ENCODE measurements at regions not wholly inside any gene's neighbourhood (a gene's known extent, or its start where the extent isn't known, plus 50 kb on each side); places are given as distances from the start of the nearest gene placed in this dataset.

DNA sequence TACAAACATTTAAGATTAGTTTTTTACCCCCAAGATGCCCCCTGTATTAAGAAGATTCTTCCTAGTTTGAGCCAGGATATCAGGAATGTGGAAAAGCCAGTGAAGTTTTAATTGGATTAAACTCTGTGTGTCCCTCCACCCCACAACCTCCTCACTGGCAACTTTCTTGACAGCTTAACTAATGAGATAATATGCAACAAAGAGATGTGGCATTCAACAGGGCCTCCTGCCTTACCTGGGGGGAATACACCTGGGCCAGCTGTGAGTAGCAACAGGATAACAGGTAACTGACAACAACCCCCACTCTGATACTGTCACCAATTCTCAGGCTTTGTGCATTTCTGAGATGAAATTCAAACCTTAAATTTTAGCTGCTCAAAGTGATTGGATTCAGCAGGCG, 512.3 kb downstream of the TFAP2B start:
- H3K9me3 Mint-ChIP-seq = no peaks in the 10 kb centered on the region; the same call in 2 of the 3 replicates
- H3F3A ChIP-seq (replicated peaks; ENCODE audit: low read depth) = no peaks in the 10 kb centered on the region
- no peak overlapping the region for H3K27ac Mint-ChIP-seq
- H3K36me3 ChIP-seq (ENCODE audit: insufficient read depth) = no peaks in the 10 kb centered on the region
- H3K4me2 ChIP-seq = no peak overlapping the region
- ATAC-seq (no peak; the same call in 1 of the 3 replicates), DNase-seq (ENCODE audit: low spot score) (no peak)
- no peaks in the 10 kb centered on the region for H3K36me3 Mint-ChIP-seq (ENCODE audit: low read depth)
- no peaks in the 10 kb centered on the region for H3K79me2 ChIP-seq (replicated peaks; ENCODE audit: insufficient read depth)
- no peaks in the 10 kb centered on the region for H3K27me3 ChIP-seq (ENCODE audit: insufficient read depth)
- no peaks in the 10 kb centered on the region; the same call in 1 of the 2 replicates for H3K9me2 ChIP-seq (ENCODE audit: insufficient read depth)
- H3K4me1 ChIP-seq (ENCODE audit: insufficient read depth) = no peaks in the 10 kb centered on the region
- no peak for TF ChIP-seq CTCF (conservative IDR thresholded peaks at IDR 0.05; ENCODE audit: low read depth in 2 of 2)
- TF ChIP-seq EZH2phosphoT487 (IDR thresholded peaks at IDR 0.05; ENCODE audit: unreplicated experiment) = no peak
- TF ChIP-seq, protein P1, sequence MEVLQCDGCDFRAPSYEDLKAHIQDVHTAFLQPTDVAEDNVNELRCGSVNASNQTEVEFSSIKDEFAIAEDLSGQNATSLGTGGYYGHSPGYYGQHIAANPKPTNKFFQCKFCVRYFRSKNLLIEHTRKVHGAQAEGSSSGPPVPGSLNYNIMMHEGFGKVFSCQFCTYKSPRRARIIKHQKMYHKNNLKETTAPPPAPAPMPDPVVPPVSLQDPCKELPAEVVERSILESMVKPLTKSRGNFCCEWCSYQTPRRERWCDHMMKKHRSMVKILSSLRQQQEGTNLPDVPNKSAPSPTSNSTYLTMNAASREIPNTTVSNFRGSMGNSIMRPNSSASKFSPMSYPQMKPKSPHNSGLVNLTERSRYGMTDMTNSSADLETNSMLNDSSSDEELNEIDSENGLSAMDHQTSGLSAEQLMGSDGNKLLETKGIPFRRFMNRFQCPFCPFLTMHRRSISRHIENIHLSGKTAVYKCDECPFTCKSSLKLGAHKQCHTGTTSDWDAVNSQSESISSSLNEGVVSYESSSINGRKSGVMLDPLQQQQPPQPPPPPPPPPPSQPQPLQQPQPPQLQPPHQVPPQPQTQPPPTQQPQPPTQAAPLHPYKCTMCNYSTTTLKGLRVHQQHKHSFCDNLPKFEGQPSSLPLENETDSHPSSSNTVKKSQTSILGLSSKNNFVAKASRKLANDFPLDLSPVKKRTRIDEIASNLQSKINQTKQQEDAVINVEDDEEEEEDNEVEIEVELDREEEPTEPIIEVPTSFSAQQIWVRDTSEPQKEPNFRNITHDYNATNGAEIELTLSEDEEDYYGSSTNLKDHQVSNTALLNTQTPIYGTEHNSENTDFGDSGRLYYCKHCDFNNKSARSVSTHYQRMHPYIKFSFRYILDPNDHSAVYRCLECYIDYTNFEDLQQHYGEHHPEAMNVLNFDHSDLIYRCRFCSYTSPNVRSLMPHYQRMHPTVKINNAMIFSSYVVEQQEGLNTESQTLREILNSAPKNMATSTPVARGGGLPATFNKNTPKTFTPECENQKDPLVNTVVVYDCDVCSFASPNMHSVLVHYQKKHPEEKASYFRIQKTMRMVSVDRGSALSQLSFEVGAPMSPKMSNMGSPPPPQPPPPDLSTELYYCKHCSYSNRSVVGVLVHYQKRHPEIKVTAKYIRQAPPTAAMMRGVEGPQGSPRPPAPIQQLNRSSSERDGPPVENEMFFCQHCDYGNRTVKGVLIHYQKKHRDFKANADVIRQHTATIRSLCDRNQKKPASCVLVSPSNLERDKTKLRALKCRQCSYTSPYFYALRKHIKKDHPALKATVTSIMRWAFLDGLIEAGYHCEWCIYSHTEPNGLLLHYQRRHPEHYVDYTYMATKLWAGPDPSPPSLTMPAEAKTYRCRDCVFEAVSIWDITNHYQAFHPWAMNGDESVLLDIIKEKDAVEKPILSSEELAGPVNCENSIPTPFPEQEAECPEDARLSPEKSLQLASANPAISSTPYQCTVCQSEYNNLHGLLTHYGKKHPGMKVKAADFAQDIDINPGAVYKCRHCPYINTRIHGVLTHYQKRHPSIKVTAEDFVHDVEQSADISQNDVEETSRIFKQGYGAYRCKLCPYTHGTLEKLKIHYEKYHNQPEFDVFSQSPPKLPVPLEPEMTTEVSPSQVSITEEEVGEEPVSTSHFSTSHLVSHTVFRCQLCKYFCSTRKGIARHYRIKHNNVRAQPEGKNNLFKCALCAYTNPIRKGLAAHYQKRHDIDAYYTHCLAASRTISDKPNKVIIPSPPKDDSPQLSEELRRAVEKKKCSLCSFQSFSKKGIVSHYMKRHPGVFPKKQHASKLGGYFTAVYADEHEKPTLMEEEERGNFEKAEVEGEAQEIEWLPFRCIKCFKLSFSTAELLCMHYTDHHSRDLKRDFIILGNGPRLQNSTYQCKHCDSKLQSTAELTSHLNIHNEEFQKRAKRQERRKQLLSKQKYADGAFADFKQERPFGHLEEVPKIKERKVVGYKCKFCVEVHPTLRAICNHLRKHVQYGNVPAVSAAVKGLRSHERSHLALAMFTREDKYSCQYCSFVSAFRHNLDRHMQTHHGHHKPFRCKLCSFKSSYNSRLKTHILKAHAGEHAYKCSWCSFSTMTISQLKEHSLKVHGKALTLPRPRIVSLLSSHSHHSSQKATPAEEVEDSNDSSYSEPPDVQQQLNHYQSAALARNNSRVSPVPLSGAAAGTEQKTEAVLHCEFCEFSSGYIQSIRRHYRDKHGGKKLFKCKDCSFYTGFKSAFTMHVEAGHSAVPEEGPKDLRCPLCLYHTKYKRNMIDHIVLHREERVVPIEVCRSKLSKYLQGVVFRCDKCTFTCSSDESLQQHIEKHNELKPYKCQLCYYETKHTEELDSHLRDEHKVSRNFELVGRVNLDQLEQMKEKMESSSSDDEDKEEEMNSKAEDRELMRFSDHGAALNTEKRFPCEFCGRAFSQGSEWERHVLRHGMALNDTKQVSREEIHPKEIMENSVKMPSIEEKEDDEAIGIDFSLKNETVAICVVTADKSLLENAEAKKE (CRISPR knock-in tag; IDR thresholded peaks at IDR 0.05) = no peak
- no peak for TF ChIP-seq POLR2AphosphoS5 (IDR thresholded peaks at IDR 0.05; ENCODE audit: low read depth)
- no peak for TF ChIP-seq REST (IDR thresholded peaks at IDR 0.05; ENCODE audit: unreplicated experiment)
- no peak for TF ChIP-seq ZNF331 (CRISPR knock-in tag; IDR thresholded peaks at IDR 0.05; ENCODE audit: low read depth)
- no peak for TF ChIP-seq CREB1 (CRISPR knock-in tag; IDR thresholded peaks at IDR 0.05; ENCODE audit: low read depth)
- TF ChIP-seq ETS1 (IDR thresholded peaks at IDR 0.05) = no peak
- no peak for TF ChIP-seq JUNB (IDR thresholded peaks at IDR 0.05; ENCODE audit: unreplicated experiment)
- TF ChIP-seq EZH2 (IDR thresholded peaks at IDR 0.05; ENCODE audit: low read depth, unreplicated experiment) = no peak
- no peak for TF ChIP-seq ZNF114 (CRISPR knock-in tag; IDR thresholded peaks at IDR 0.05)
- TF ChIP-seq STAT1 (IDR thresholded peaks at IDR 0.05; ENCODE audit: unreplicated experiment) = no peak
- TF ChIP-seq NANOG (IDR thresholded peaks at IDR 0.05; ENCODE audit: borderline replicate concordance) = no peak
- H3K27ac ChIP-seq (ENCODE audit: low read depth) = no peak overlapping the region
- peak overlapping the region; percentile 9; the same call in 1 of the 2 replicates for H2AFZ ChIP-seq
- H3K4me3 ChIP-seq = no peak overlapping the region
- H3K4me3 Mint-ChIP-seq = no peak overlapping the region
- peaks cover 9% of the 10 kb centered on the region; the same call in 1 of the 3 replicates for H3K4me1 Mint-ChIP-seq
- no peaks in the 10 kb centered on the region for H3K27me3 Mint-ChIP-seq (ENCODE audit: insufficient read depth, low read depth, poor library complexity)
- no peaks in the 10 kb centered on the region for H4K20me1 ChIP-seq (replicated peaks; ENCODE audit: insufficient read depth)
